SIG-M5 (cell line): ENCODE measurements at regions not wholly inside any gene's neighbourhood (a gene's known extent, or its start where the extent isn't known, plus 50 kb on each side); places are given as distances from the start of the nearest gene placed in this dataset.

Experiments
- DNase-seq: peaks from one replicate; lab custom pipeline; 2025; lab: John Stamatoyannopoulos, UW

GRCh38 chr16:85457366-85457765 lies 155.8 kb upstream of the GSE1 start:
- DNase-seq: no peak

- no peak for DNase-seq
Measured at GRCh38 chr16:85458968-85459367, 154.2 kb upstream of the GSE1 start.

GRCh38 chr16:85459529-85460251 lies 153.4 kb upstream of the GSE1 start:
- no peak for DNase-seq

GRCh38 chr16:85460252-85461021 lies 152.7 kb upstream of the GSE1 start:
- DNase-seq: no peak

GRCh38 chr16:85461022-85461813 lies 151.9 kb upstream of the GSE1 start:
- no peak for DNase-seq

GRCh38 chr16:85461814-85462713 lies 151.1 kb upstream of the GSE1 start:
- DNase-seq: no peak

- no peak for DNase-seq
Measured at GRCh38 chr16:85462714-85463611, 150.2 kb upstream of the GSE1 start.

GRCh38 chr16:85463672-85464382 lies 149.3 kb upstream of the GSE1 start:
- no peak for DNase-seq

- no peak for DNase-seq
Measured at GRCh38 chr16:85464383-85465305, 148.5 kb upstream of the GSE1 start.

- no peak for DNase-seq
Measured at GRCh38 chr16:85465328-85466303, 147.5 kb upstream of the GSE1 start.

- DNase-seq: no peak
Measured at GRCh38 chr16:85466304-85466700, 146.8 kb upstream of the GSE1 start.

GRCh38 chr16:85466989-85467388 lies 146.1 kb upstream of the GSE1 start:
- no peak for DNase-seq

GRCh38 chr16:85469929-85470590 lies 143.1 kb upstream of the GSE1 start:
- no peak for DNase-seq

- no peak for DNase-seq
Measured at GRCh38 chr16:85470873-85471272, 142.2 kb upstream of the GSE1 start.

GRCh38 chr16:85471469-85472431 lies 141.4 kb upstream of the GSE1 start:
- DNase-seq: no peak

- no peak for DNase-seq
Measured at GRCh38 chr16:85472514-85472913, 140.6 kb upstream of the GSE1 start.
